ENCODE measurements at regions not wholly inside any gene's neighbourhood (a gene's known extent, or its start where the extent isn't known, plus 50 kb on each side); places are given as distances from the start of the nearest gene placed in this dataset.

GRCh38 chr6:144749263-144749662 lies 464.1 kb downstream of the UTRN start:
- TF ChIP-seq GATA1 (IDR thresholded peaks at IDR 0.05; ENCODE audit: low read depth, low read length) = no peak
- TF ChIP-seq POLR2A (IDR thresholded peaks at IDR 0.05; ENCODE audit: low read length) = no peak
- no peak for DNase-seq

GRCh38 chr6:144753023-144753705 lies 468.0 kb downstream of the UTRN start:
- DNase-seq = no peak
- TF ChIP-seq POLR2A (IDR thresholded peaks at IDR 0.05; ENCODE audit: low read length) (no peak), GATA1 (IDR thresholded peaks at IDR 0.05; ENCODE audit: low read depth, low read length) (no peak)

DNA sequence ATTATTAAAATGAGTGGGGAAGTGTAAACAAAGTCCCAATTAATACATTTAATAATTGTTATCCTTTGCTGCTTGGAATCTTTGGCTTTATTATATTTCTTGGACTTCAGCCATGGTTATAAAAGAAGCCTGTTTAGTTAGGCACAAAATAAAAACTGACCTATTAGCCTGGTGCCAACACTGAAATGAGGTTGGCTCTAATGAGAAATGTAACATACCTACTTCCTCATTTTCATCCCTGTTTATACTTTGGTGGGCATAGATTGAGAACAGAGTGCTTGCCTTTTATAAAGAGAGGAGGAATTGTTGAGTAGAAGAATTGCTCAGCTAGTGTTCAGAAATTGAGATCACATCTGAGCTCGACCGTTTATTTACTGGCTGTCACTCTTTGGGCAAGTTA lies 471.3 kb downstream of the UTRN start:
- TF ChIP-seq GATA1 (IDR thresholded peaks at IDR 0.05; ENCODE audit: low read depth, low read length) (no peak), POLR2A (IDR thresholded peaks at IDR 0.05; ENCODE audit: low read length) (no peak)
- no peak for DNase-seq

DNA sequence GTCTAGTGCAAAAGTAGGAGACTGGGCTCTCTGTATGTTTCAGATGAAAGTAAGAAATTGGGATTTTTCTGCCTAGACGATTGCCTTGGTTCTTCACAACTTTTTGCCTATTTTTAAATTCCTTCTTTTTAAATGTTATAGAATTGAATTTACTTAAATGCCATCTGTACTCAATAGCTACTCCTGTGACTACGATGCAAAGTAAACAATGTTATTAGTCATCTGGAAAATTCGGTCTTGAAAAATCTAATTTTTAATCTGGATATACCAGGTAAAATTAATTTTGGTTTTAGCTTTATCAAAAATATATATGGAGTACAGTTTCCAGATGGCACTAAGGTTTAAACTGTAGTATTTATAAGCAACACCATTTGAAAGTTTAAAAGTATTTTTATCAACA lies 472.2 kb downstream of the UTRN start:
- TF ChIP-seq POLR2A (IDR thresholded peaks at IDR 0.05; ENCODE audit: low read length) = no peak
- no peak for TF ChIP-seq GATA1 (IDR thresholded peaks at IDR 0.05; ENCODE audit: low read depth, low read length)
- DNase-seq = no peak

- TF ChIP-seq GATA1 (IDR thresholded peaks at IDR 0.05; ENCODE audit: low read depth, low read length) (no peak), POLR2A (IDR thresholded peaks at IDR 0.05; ENCODE audit: low read length) (no peak)
- no peak for DNase-seq
Measured at GRCh38 chr6:144757730-144758129, 472.6 kb downstream of the UTRN start.

DNA sequence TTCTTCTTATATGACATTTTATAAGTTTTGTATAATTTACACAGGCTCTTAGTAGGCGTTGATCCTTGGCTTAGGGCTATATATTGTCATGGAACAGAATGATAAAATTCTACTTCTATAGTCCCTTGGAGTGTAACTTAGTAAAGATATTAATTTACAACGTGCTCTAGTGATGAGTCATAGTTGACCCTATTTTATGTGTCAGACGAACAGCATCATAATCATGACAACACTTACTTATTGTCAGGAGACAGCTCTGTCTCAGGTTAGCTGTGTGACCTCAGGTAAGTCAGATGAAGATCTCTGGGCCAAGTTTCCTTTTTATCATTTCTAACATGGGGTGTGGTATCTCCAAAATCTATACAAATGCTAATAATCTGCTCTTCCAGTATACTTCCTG lies 473.5 kb downstream of the UTRN start:
- DNase-seq = no peak
- TF ChIP-seq POLR2A (IDR thresholded peaks at IDR 0.05; ENCODE audit: low read length) (no peak), GATA1 (IDR thresholded peaks at IDR 0.05; ENCODE audit: low read depth, low read length) (no peak)

- DNase-seq = no peak
- no peak for TF ChIP-seq GATA1 (IDR thresholded peaks at IDR 0.05; ENCODE audit: low read depth, low read length)
- TF ChIP-seq POLR2A (IDR thresholded peaks at IDR 0.05; ENCODE audit: low read length) = no peak
Measured at GRCh38 chr6:144762469-144762868, 477.3 kb downstream of the UTRN start.

- no peak for DNase-seq
- no peak for TF ChIP-seq GATA1 (IDR thresholded peaks at IDR 0.05; ENCODE audit: low read depth, low read length)
- TF ChIP-seq POLR2A (IDR thresholded peaks at IDR 0.05; ENCODE audit: low read length) = no peak
Measured at GRCh38 chr6:144767051-144767450, 481.9 kb downstream of the UTRN start.

GRCh38 chr6:144768551-144769075 lies 483.5 kb downstream of the UTRN start:
- DNase-seq = no peak
- no peak for TF ChIP-seq POLR2A (IDR thresholded peaks at IDR 0.05; ENCODE audit: low read length)
- no peak for TF ChIP-seq GATA1 (IDR thresholded peaks at IDR 0.05; ENCODE audit: low read depth, low read length)

- TF ChIP-seq POLR2A (IDR thresholded peaks at IDR 0.05; ENCODE audit: low read length) = no peak
- TF ChIP-seq GATA1 (IDR thresholded peaks at IDR 0.05; ENCODE audit: low read depth, low read length) = no peak
- no peak for DNase-seq
Measured at GRCh38 chr6:144769142-144769541, 484.0 kb downstream of the UTRN start.

DNA sequence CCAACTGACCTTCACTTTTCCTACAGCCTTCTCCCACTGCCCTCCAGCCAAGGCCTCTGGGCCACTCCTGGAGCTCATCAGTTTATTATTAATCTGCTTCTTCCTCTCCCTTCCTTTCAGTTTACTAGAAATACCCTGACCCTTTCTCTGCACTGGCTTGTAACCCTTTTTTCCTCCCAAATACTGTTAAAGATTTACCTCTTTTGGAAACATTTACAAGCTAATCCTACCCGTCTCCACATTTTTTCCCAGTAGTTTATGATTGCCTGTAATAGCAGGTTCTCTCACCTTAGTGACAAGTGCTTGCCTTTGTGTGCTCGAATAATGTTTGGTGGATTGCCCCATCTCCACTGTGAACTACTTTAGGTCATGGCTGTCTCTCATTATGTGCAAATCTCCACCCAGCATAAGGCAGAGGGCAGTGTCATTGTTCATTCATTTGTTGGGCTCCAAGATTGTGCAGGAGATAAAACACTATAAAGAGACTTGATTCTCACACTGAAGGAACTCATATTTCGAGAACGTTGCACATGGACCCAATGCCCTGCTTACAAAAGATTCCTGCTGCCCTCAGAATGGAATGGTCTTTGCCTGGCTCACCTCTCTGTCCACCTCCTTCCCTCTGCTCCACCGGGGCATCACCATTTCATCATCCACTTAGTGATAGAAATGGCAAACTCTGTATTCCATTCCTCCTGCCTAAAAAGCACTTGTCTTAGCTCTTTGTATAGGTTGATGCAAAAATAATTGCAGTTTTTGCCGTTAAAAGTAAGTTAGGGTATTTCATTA lies 491.1 kb downstream of the UTRN start:
- DNase-seq = no peak
- TF ChIP-seq POLR2A (IDR thresholded peaks at IDR 0.05; ENCODE audit: low read length) = no peak
- no peak for TF ChIP-seq GATA1 (IDR thresholded peaks at IDR 0.05; ENCODE audit: low read depth, low read length)

DNA sequence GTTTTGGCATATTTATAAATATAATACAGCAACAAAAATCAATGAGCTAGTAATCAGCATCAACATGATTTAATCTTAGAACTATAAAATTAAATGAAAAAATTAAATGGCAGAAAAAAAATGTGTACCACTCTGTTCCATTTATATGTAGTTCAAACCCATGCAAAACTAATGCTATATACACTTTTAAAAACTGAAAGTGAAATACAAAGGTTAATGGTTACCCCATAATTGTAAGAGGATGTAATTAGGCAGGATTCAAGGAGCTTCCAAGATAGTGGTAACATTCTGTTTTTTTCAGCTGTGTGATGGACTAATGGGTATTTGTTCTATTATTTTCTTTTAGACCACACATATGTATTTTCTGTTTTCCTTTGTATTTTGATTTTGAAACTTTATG lies 492.1 kb downstream of the UTRN start:
- no peak for DNase-seq
- TF ChIP-seq POLR2A (IDR thresholded peaks at IDR 0.05; ENCODE audit: low read length) (no peak), GATA1 (IDR thresholded peaks at IDR 0.05; ENCODE audit: low read depth, low read length) (no peak)

DNA sequence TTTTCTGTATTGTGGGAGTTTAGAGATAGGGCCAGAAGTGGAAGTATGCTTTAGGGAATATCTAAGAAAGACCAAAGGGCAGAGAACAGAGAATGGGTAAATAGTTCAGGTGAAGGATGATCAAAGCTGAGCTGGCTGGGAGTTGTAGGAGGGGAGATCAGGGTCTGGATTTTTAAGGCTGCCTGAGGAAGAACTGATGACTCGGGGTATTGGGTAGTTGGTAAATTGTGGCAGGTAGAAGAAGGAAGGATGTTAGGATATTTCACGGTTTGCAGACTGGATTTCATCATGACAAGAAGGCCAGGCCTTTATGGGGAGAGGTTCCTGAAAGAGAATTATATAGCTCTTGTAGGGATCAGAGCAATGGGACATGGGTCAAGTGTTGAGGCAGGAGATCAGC lies 492.9 kb downstream of the UTRN start:
- no peak for DNase-seq
- TF ChIP-seq POLR2A (IDR thresholded peaks at IDR 0.05; ENCODE audit: low read length) (no peak), GATA1 (IDR thresholded peaks at IDR 0.05; ENCODE audit: low read depth, low read length) (no peak)

- TF ChIP-seq POLR2A (IDR thresholded peaks at IDR 0.05; ENCODE audit: low read length) (no peak), GATA1 (IDR thresholded peaks at IDR 0.05; ENCODE audit: low read depth, low read length) (no peak)
- DNase-seq = no peak
Measured at GRCh38 chr6:144778773-144779492, 493.8 kb downstream of the UTRN start.
